Neural crest cell (in vitro differentiated cells): ENCODE measurements at regions not wholly inside any gene's neighbourhood (a gene's known extent, or its start where the extent isn't known, plus 50 kb on each side); places are given as distances from the start of the nearest gene placed in this dataset.

Source experiments
- DNase-seq: peaks from one replicate; pipeline ENCODE4 v3.0.0; 2021; ENCODE audit warnings: low read depth, mixed read lengths, low spot score
- H3K27ac Mint-ChIP-seq: one replicate; pipeline ENCODE4 v1.8.0; 2021; ENCODE audit warnings: mild to moderate bottlenecking, mixed read lengths; ENCODE audit not compliant: unreplicated experiment
- H3K27me3 Mint-ChIP-seq: 2 replicates; pipeline ENCODE4 v1.8.0; 2021; ENCODE audit warnings: low read depth, mild to moderate bottlenecking, mixed read lengths
- H3K36me3 Mint-ChIP-seq: 2 replicates; pipeline ENCODE4 v1.8.0; 2021; ENCODE audit warnings: low read depth, mild to moderate bottlenecking, mixed read lengths
- H3K4me1 Mint-ChIP-seq: 2 replicates; pipeline ENCODE4 v1.8.0; 2021; ENCODE audit warnings: mixed read lengths
- H3K4me3 Mint-ChIP-seq: one replicate; pipeline ENCODE4 v1.8.0; 2021; ENCODE audit warnings: mild to moderate bottlenecking, mixed read lengths
- H3K9me3 Mint-ChIP-seq: 2 replicates; pipeline ENCODE4 v1.8.0; 2021; ENCODE audit warnings: mixed read lengths
- CTCF ChIP-seq: fragments of 200-600 bp; sonication (generic); conservative IDR thresholded peaks from 2 replicates; pipeline ENCODE4 v1.5.0; 2021; ENCODE audit warnings: antibody characterized with exemption, mild to moderate bottlenecking

GRCh38 chr6:170084166-170084730 lies 206.6 kb downstream of the DLL1 start:
- Mint-ChIP-seq H3K4me3 (no peak overlapping the region), H3K27me3 (peaks cover 81% of the 10 kb centered on the region), H3K9me3 (peaks cover 1% of the 10 kb centered on the region), H3K36me3 (peaks cover under 1% of the 10 kb centered on the region), H3K27ac (no peak overlapping the region), H3K4me1 (peaks cover 34% of the 10 kb centered on the region)
- DNase-seq: no peak
- TF ChIP-seq CTCF: no peak

GRCh38 chr6:170083236-170084051 lies 207.4 kb downstream of the DLL1 start:
- H3K4me1 Mint-ChIP-seq: peaks cover 35% of the 10 kb centered on the region
- H3K36me3 Mint-ChIP-seq: peaks cover 3% of the 10 kb centered on the region
- peak overlapping the region; percentile 67 for H3K27ac Mint-ChIP-seq
- no peak for TF ChIP-seq CTCF
- H3K27me3 Mint-ChIP-seq: peaks cover 82% of the 10 kb centered on the region
- peaks cover 4% of the 10 kb centered on the region for H3K9me3 Mint-ChIP-seq
- DNase-seq: no peak
- H3K4me3 Mint-ChIP-seq: no peak overlapping the region

GRCh38 chr6:170082531-170083187 lies 208.2 kb downstream of the DLL1 start:
- no peak for DNase-seq
- Mint-ChIP-seq H3K27me3 (peaks cover 87% of the 10 kb centered on the region), H3K4me1 (peaks cover 35% of the 10 kb centered on the region), H3K4me3 (peak overlapping the region; percentile 10), H3K36me3 (peaks cover 3% of the 10 kb centered on the region), H3K9me3 (peaks cover 4% of the 10 kb centered on the region), H3K27ac (peak overlapping the region; percentile 5)
- TF ChIP-seq CTCF: no peak

GRCh38 chr6:170082067-170082466 lies 208.8 kb downstream of the DLL1 start:
- Mint-ChIP-seq H3K36me3 (peaks cover 3% of the 10 kb centered on the region), H3K9me3 (peaks cover 4% of the 10 kb centered on the region), H3K4me3 (no peak overlapping the region), H3K27ac (no peak overlapping the region), H3K27me3 (peaks cover 92% of the 10 kb centered on the region), H3K4me1 (peaks cover 35% of the 10 kb centered on the region)
- TF ChIP-seq CTCF: no peak
- no peak for DNase-seq

GRCh38 chr6:170081556-170081955 lies 209.3 kb downstream of the DLL1 start:
- Mint-ChIP-seq H3K9me3 (peaks cover 4% of the 10 kb centered on the region), H3K27me3 (peaks cover 92% of the 10 kb centered on the region), H3K4me3 (no peak overlapping the region), H3K27ac (no peak overlapping the region), H3K36me3 (peaks cover 3% of the 10 kb centered on the region), H3K4me1 (peaks cover 35% of the 10 kb centered on the region)
- DNase-seq: no peak
- TF ChIP-seq CTCF: no peak
